Spleen (tissue), 7 donors: ENCODE measurements at regions not wholly inside any gene's neighbourhood (a gene's known extent, or its start where the extent isn't known, plus 50 kb on each side); places are given as distances from the start of the nearest gene placed in this dataset.

Source experiments
- POLR2AphosphoS5 ChIP-seq, 3 donors: sonication (generic); formaldehyde crosslinking; IDR thresholded peaks; one replicate each; pipeline ENCODE4 v1.5.1; 2017; ENCODE audit warnings: antibody characterized with exemption in 3 of 3
- TF ChIP-seq, protein P1 (sequence below), 11 experiments: fragments of 200-600 bp in 7 of 11; fragments of 450-650 bp in 4 of 11; sonication (generic) in 4 of 11; IDR thresholded peaks in 8 of 11; conservative IDR thresholded peaks in 3 of 11; 1 replicate in 7 of 11; 2 replicates in 4 of 11; pipeline versions ENCODE4 v1.4.0 to v1.8.0; 2016 to 2021; ENCODE audit warnings: antibody characterized with exemption in 11 of 11, inconsistent platforms in 4 of 11, mild to moderate bottlenecking in 1 of 11
- donor health status: DM: no; HTN: no; CAD: no; lungs with moderate emphysema.
- donor health status: DM: no; HTN: no; CAD: no.
- donor health status: DM: no; HTN: no; CAD: no.

GRCh38 chr3:182393151-182393550 is 400.2 kb upstream of the ATP11B start:
- TF ChIP-seq, protein P1, sequence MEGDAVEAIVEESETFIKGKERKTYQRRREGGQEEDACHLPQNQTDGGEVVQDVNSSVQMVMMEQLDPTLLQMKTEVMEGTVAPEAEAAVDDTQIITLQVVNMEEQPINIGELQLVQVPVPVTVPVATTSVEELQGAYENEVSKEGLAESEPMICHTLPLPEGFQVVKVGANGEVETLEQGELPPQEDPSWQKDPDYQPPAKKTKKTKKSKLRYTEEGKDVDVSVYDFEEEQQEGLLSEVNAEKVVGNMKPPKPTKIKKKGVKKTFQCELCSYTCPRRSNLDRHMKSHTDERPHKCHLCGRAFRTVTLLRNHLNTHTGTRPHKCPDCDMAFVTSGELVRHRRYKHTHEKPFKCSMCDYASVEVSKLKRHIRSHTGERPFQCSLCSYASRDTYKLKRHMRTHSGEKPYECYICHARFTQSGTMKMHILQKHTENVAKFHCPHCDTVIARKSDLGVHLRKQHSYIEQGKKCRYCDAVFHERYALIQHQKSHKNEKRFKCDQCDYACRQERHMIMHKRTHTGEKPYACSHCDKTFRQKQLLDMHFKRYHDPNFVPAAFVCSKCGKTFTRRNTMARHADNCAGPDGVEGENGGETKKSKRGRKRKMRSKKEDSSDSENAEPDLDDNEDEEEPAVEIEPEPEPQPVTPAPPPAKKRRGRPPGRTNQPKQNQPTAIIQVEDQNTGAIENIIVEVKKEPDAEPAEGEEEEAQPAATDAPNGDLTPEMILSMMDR (IDR thresholded peaks at IDR 0.05 in 8 of 11, conservative IDR thresholded peaks at IDR 0.05 in 3 of 11): no peak
- TF ChIP-seq POLR2AphosphoS5 (IDR thresholded peaks at IDR 0.05): no peak
